GM06990 (cell line): ENCODE measurements at regions not wholly inside any gene's neighbourhood (a gene's known extent, or its start where the extent isn't known, plus 50 kb on each side); places are given as distances from the start of the nearest gene placed in this dataset.

ENCODE experiments used
- DNase-seq: peaks from one replicate; pipeline ENCODE4 v3.0.0-alpha.2; 2011; ENCODE audit not compliant: insufficient read length; ENCODE audit errors: extremely low read depth
- H3K27me3 ChIP-seq: replicated peaks from 2 replicates; pipeline ENCODE4 v1.6.0; 2011; ENCODE audit warnings: low read length; ENCODE audit not compliant: control insufficient read depth, insufficient read depth
- H3K36me3 ChIP-seq: 2 replicates; pipeline ENCODE4 v1.5.1; 2011; ENCODE audit warnings: low read length; ENCODE audit not compliant: control insufficient read depth, insufficient read depth
- H3K4me3 ChIP-seq: replicated peaks from 2 replicates; pipeline ENCODE4 v1.5.1; 2011; ENCODE audit warnings: low read depth, mild to moderate bottlenecking, control low read depth, low read length
- TF ChIP-seq, protein P1 (sequence below): IDR thresholded peaks from 2 replicates; pipeline ENCODE4 v1.5.1; 2011; ENCODE audit warnings: low read length, control low read depth, mild to moderate bottlenecking, inconsistent platforms; ENCODE audit not compliant: insufficient read depth, poor library complexity, severe bottlenecking

GRCh38 chr1:218763538-218763937 lies 410.1 kb upstream of the LYPLAL1 start:
- DNase-seq = no peak
- Histone ChIP-seq H3K27me3 (no peaks in the 10 kb centered on the region), H3K36me3 (no peaks in the 10 kb centered on the region), H3K4me3 (no peak overlapping the region)
- TF ChIP-seq, protein P1, sequence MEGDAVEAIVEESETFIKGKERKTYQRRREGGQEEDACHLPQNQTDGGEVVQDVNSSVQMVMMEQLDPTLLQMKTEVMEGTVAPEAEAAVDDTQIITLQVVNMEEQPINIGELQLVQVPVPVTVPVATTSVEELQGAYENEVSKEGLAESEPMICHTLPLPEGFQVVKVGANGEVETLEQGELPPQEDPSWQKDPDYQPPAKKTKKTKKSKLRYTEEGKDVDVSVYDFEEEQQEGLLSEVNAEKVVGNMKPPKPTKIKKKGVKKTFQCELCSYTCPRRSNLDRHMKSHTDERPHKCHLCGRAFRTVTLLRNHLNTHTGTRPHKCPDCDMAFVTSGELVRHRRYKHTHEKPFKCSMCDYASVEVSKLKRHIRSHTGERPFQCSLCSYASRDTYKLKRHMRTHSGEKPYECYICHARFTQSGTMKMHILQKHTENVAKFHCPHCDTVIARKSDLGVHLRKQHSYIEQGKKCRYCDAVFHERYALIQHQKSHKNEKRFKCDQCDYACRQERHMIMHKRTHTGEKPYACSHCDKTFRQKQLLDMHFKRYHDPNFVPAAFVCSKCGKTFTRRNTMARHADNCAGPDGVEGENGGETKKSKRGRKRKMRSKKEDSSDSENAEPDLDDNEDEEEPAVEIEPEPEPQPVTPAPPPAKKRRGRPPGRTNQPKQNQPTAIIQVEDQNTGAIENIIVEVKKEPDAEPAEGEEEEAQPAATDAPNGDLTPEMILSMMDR = no peak

DNA sequence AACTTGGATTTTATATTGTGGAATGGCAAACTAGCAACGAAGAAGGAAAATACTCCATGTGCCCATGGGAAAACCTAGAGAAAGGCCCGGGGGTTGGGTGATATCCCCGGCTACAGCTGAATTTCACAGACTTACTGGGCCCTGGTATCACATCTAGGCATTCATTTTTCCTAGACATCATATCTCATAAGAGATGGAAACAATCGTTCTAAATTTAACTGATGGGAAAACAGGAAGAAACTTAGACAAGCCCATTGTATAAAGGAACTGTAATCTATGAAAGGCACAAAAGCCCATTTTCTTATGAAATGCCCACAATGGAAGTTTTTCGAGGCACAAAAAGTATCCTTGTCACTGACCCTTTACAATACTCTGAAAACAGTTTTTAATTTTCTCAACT lies 407.9 kb upstream of the LYPLAL1 start:
- no peak for DNase-seq
- no peaks in the 10 kb centered on the region for H3K27me3 ChIP-seq
- no peaks in the 10 kb centered on the region for H3K36me3 ChIP-seq
- TF ChIP-seq, protein P1 = no peak
- no peak overlapping the region for H3K4me3 ChIP-seq

DNA sequence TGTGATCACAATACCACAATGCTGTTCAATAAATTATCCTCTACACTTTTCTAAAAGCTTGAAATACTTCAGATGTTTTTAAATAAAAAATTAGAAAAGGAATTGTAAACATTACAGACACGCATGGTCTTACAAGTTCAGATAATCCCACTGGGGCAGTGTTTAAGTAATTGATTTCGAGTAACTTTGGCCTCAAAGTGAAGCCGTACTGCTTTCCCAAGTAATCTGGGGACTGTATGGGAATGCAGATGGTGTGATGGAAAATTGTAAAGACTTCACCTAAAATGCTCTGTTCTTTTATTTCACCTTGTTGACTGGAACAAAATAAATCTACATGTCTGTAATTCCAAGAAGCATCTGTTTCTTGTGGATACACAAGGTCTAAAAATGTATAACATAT lies 401.7 kb upstream of the LYPLAL1 start:
- H3K36me3 ChIP-seq = no peaks in the 10 kb centered on the region
- H3K4me3 ChIP-seq = no peak overlapping the region
- H3K27me3 ChIP-seq = no peaks in the 10 kb centered on the region
- TF ChIP-seq, protein P1 = no peak
- DNase-seq = no peak

GRCh38 chr1:218772575-218772974 lies 401.1 kb upstream of the LYPLAL1 start:
- Histone ChIP-seq H3K4me3 (no peak overlapping the region), H3K36me3 (no peaks in the 10 kb centered on the region), H3K27me3 (no peaks in the 10 kb centered on the region)
- DNase-seq = no peak
- TF ChIP-seq, protein P1 = no peak

- TF ChIP-seq, protein P1 = no peak
- H3K4me3 ChIP-seq = no peak overlapping the region
- H3K27me3 ChIP-seq = no peaks in the 10 kb centered on the region
- H3K36me3 ChIP-seq = no peaks in the 10 kb centered on the region
- no peak for DNase-seq
These were observed 398.1 kb upstream of the LYPLAL1 start for GRCh38 chr1:218775501-218776021.
